HG02763 (cell line): ENCODE measurements at regions not wholly inside any gene's neighbourhood (a gene's known extent, or its start where the extent isn't known, plus 50 kb on each side); places are given as distances from the start of the nearest gene placed in this dataset.

Source experiments
- ATAC-seq: cut with Tn5 transposase; IDR thresholded peaks from one replicate; pipeline ENCODE4 v1.9.1; 2021; ENCODE audit warnings: mild to moderate bottlenecking, moderate library complexity; ENCODE audit not compliant: unreplicated experiment

DNA sequence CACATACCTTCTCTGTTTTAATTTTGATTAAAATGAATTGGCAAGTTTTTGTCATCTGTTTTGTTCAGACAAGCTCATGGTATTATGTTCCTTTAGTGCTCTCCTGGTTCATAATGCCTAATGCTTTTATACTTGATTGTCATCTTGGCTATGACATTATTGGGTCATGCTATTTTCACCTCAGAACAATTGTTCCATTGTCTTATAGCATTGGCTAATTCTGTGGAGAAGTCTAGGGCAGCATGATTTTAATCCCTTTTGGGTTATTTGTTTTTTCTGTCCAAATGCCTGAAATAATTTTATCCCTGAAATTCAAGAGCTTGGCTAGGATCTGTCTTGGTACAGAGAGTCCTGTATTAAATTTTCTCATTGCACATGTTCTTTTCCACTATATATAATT lies 83.8 kb upstream of the CCDC85A start:
- no peak for ATAC-seq

DNA sequence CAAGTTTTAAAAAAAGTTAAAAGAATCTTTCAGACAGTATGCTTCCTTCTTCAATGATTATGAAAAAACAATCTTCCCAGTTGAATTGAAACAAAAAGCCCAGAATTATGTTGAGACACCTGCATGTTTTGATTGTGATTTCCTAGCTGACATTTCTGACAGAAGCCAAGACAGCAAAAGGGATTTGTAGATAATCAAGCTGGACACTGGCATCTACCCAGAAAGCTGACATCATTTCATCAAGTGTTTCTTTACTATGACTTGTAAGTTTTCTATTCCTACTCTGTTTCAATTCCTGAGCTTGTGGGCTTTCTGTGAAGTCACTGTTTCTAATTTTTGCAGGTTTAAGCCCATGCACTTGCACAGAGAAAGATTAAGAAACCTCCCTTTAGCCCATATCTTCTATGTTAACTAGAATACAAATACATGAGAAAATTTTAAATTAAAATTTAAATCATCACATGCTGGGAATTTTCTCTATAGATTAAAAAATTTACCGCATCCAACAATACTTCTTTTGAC lies 82.9 kb upstream of the CCDC85A start:
- no peak for ATAC-seq

DNA sequence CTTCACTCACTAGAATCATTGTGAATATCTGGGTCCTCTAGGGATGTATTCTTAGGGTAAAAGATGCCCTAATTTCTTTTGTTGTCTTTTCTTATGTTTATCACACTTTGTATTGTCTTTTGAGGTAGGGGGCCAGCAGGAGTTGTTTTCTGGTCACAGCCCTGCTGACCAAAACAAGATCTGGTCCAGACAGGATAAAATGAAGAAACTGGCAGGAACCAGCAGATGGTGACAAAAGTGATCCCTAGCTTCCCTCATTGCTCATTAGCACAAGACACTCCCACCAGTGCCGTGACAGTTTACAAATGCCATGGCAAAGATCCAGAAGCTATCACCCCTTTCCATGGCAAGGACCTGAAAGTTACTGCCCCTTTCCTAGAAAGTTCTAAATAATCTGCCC lies 81.7 kb upstream of the CCDC85A start:
- ATAC-seq = no peak

DNA sequence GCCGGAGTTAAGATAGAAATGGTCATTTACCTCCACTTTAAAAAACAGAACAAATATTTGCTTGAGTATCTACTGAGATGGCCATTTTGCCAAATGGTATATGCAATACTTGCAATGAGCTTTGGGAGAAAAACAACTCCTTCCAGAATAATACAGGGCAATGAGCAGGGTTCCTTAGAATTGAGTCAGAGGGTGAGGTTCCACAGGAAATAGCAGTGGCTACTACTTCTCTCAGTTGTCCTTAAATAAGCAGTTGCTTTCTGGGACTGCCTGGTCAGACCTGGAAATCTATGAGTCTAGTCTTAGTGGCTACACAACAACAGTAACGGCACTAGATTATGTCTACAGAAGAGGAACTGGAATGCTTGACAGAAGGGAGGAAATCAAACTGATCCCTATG lies 80.9 kb upstream of the CCDC85A start:
- no peak for ATAC-seq

DNA sequence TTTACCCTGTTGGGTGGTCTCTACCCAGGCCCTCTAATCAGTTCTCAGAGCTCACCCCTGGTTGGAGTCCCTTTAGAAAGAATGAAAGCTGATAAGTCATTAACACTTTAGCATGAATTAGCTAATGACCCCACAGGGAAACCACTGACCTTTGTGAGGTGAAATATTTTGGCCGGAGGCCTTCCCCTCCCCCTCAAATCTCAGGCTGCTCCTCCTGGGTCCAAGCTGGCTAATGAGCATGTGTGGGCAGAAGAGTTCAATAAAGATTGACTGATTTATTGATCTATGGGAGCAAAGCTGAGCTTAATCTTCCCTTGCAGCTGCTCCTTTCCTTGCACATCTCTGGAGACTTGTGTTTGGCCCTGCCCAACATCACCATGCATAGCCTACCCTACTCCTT lies 78.8 kb upstream of the CCDC85A start:
- ATAC-seq = no peak

DNA sequence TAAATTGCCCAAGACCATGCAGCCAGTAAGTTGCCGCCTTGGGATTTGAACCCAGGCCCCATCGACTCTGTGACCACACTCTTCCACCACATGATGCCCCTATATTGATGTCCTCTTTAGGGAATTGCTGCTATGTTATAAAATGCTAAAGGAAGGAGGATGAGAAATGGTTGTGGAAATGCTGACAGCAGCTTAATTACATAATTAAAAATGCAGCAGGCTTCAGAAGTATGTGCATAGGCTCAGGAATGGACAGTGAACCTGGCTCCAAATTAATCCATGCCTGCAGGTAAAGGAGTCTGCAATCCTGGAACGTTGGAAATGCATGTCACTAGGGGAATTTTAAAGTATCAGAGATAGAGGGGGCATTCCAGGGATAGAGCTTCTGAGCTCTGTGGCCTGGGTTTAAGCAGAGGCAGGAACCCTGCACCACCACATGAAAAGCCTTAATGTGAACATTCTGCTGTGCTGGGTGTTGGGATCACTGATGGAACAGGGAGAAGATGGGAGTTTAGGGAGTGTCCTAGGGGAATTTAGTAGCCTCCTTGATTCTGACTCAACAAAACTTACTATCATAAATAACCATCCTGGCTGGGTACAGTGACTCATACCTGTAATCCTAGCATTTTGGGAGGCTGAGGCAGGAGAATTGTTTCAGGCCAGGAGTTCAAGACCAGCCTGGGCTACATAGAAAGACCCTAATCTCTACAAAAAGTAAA lies 76.1 kb upstream of the CCDC85A start:
- ATAC-seq = no peak

DNA sequence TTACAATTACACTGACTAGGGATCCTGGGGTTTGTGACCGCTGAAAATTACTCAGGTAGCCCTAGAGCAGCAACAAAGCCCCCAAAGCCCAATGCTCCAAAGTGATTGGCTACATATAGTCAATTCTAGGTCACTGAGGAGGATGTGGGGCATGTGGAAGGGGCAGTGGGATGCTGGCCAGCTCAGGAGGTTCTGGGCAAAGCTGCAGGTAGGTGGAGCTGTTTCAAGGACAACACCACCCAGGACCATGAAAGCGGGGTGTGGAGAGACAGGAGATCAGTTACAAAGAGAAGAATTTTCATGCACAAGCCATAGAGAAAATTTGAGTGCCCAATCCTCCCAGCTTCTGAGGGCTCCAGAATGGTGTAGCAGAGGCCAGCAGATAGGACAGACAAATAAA lies 75.0 kb upstream of the CCDC85A start:
- no peak for ATAC-seq

DNA sequence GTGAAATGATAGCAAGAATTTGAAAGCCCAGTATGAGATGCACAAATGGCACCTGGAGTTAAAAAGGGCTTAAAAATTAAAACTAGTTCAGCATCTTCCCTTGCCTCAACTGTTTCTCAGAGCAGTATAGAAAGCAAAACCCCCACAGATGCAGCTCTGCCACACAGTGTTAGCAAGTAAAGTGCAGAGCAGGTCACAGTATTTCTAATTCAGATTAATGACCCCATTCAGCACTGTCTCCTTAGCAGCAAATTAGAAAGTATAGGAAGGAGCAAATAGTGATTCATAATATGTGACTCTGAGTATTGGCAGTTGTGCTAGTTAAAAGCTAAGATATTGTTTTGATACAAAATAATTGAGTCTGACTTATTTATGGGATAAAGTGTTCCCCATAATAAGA lies 73.8 kb upstream of the CCDC85A start:
- no peak for ATAC-seq

DNA sequence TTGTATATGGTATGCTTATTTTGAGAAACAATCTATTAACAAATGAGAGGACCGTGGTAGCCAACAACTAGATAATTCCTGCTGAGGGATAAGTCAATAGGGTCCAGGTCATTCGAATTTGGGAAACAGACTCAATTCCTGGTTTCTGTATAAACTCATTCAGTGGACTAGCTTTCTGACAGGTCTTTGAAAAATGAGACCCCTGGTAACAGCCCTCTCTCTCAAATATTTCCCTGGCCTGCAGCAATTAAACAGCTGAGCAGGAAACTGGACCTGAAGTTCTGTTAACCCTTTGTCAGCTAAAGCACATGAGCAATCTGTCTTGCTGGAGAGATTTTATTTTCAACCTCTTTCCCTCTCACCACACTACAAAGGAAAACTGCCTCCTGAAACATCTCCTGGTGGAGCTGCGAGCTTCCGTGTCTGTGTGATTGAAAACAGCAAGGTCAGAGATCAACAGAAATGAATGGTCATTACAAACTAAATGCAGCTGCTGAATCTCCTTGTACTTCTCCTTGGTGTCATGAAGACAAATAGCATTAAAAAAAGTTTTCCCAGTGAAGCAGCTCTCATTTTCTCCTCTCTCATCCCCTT lies 70.3 kb upstream of the CCDC85A start:
- ATAC-seq = no peak

DNA sequence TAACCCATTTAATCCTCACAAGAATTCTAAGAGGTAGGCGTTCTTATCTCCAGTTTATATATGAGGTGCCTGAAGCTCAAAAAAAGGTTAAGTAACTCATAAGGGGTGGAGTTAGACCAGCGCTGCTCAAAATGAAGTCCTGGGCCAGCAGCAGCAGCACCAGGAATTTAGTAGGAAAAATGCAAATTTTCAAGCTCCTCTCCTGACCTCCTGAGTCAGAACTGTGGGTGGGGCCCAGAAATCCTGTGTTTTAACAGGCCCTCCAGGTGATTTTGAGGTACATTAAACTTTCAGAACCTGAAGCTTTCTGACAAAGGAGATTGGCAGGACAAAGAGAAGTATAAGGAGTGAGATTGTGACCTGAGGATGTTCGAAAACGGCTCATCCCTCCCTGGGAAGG lies 66.0 kb upstream of the CCDC85A start:
- no peak for ATAC-seq

DNA sequence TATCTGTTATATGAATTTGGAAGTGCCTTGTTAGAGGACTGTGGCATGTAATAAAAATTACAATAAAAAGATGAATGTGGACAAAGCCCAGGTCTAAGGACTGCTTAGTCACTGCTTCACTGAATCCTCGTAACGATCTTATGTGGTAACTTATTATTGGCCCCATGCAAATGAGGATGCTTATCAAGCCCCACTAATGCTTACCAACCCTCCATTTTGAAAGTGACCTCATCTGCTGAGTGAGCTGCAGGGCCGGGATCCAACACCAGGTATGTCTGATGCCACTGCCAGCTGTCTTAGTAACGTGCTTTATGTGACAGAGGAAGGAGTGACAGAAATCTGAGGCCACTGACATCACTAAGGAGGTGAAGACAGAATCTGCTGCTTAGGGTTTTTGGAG lies 65.3 kb upstream of the CCDC85A start:
- no peak for ATAC-seq

DNA sequence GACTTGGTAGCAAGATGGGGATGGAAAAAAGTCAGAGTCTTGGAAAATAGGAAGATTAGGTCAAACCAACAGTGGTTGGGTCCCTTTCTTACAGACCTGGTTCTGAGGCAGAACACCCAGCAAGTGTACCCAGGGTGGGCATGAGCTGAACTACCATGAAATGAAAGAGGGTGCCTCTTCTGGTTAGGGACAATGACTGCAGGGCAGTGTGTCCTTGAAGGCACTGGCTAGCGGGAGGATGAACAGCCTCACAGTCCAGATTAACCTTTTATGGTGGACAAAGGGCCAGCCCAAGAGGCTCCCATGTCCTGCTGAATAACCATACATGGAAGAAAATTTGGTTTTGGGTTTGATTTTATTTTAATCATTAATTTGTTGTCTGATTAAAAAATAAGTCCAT lies 61.8 kb upstream of the CCDC85A start:
- no peak for ATAC-seq

DNA sequence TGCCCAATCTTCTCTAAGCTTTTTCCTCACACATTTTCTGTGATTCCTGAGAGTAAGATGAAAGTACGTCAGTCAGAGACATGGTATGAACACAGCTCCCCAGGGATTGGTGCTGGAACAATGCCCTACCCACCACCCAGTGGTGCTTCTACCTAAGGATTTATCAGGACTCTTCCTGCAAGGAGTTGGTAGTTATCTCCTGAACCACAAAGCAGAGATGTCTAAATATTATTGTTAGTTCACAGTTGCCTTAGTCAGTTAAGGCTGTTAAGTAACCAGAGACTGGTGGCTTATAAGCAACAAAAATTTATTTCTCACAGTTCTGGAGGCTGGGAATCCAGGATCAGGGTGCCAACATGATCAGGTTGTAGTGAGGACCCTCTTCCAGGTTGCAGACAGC lies 60.3 kb upstream of the CCDC85A start:
- no peak for ATAC-seq

DNA sequence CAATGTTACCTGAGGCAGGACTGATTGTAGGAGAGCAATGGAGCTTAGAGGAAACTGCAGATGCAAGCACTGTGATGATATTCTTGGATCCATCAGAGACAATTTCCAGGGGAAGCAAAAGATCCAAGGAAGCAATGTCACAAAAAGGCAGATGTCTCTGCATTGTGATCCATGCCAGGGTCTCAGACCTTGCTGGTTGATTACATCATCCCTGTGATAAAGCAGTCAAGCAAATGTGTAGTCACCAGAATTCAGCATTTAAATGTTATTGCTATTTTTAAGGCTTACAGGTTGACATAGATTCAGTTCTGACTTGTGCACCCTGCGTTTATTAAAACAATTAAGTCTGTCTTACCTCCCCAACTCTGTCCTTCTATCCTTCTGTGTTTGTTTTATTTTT lies 56.8 kb upstream of the CCDC85A start:
- ATAC-seq = no peak

DNA sequence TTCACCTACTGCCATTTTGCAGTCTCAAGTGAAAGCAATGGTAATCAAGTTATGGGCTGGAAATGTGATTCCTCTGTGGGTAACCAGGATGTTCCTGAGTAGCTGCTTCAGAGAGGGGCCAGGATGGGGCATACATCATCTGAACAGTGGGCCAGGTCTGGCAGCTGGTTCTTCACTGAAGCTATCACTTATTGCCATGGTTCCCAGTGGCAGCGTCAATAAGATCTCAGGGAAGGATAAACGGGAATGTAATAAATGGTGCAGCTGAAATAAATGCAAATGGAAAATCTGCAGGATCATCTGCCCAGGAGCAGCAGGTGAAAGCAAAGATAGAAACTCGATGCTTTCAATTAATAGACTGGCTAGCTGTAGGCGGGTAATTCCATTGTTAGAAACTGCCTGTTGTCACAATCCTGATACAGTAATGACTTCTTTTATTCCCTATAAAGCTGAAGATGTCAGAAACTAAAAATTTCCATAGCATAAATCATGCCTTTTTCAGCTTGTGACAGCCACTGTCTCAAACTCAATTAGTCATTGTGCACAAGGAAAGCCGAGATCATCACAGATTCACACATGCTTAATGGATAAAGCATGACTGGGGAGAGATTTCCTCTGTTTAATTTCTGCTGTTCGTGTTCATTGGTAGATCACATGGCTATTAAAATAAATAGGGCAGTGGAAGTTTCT lies 56.2 kb upstream of the CCDC85A start:
- no peak for ATAC-seq

DNA sequence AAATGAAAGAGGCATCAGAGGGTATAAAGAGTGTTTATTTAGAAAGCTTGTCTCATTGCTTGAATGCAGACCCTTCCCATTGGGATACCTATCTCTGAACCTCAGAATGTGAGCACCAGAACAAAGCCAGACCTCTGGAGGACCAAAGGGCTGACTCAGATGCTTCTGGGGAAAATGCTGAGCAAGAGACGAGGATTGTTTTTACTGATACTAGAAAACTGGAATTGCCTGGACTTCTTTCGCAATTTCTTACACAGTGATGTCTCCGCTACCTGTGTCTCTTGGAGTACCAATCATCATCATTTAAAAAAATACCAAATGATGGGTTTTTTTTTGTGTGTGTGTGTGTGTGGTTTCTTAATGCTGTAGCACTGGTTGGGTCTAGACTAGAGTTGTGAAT lies 55.6 kb upstream of the CCDC85A start:
- ATAC-seq = no peak

DNA sequence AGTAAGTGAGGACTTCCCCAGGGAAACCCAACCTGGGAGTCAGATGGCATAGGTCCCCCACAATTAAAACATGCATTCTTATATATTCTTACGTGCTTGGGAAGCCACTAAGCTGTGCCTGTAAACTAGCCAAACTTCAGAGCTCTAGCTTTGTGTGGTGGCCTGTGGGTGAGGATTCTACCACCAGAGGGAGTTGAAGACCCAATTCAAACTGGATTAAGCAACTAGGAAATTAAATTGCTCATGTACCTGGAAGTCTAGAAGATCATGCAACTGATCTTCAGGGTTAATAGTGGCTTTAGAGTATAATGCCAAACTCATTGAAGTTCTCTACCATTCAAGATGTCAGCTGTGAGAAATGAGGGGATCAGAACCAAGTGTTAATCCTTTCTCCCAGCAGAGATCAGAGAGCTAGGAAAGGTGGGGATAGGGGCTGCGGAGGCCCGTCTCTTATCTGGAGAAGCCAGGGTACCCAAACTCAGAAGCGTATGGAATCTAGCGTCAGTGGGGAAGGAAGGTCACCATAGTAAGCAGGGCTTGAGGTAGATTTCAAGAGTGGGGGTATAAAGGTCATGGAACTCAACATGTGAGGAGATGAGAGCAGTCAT lies 53.2 kb upstream of the CCDC85A start:
- ATAC-seq = no peak

DNA sequence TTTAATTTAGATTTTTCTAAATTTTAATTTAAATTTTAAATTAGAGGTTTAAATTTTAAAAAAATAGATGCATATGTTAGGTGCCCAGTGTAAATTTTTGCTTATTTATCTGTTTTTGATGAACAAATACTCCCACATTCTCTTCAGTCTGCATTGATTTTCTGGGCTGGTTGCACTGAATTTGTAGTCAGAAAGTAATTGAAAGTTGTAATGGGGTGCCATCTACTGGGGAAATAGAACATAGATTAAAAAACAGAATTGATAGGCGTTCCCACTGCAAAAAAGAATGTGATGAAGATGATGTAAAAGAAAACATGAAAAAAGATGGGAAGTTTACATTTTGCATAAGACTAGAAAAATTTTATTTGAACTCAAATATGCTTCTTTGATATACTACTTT lies 51.7 kb upstream of the CCDC85A start:
- ATAC-seq = no peak

DNA sequence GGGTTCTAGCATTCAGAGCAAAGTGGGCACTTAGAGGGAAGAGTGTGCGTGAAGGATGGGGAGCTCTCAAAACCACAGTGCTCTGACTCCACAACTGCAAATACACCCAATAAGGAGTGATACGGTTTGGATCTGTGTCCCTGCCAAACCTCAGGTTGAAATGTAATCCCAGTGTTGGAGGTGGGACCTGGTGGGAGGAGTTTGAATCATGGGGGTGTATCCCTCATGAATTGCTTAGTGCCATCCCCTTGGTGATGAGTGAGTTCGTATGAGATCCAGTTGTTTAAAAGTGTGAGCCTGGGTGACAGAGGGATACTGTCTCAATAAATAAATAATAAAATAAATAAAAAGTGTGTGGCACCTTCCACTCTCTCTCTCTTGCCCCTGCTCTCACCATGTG lies 50.3 kb upstream of the CCDC85A start:
- ATAC-seq = no peak

DNA sequence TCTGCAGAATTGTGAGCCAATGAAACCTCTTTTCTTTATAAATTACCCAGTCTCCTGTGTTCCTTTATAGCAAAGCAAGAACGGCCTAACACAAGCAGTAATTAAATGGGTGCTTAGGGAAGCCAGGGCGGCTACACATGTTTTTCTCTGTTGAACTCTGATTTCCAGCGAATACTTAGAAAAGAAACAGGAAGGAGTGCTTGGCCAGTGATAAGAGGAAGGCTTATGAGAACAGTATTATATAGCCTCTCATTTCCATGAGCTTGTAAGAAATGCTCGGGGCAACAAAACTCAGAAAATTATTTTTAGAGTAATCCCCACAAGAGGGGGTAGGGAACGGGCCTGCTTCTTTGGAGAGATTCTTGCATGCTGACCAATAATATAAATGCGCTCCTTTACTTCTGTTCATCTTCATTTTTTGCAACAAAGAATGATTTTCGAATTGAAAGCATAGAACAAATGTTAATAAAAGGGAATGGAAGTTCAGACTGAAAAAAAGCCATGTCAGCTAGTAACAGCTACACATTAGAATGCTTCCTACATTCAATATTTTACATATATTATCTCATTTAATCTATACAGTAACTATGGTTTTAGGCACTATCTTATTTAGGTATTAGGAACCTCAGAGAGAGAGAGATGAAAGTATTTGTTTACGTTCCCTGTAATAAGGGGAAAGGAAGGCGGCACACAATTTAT lies 49.7 kb upstream of the CCDC85A start:
- ATAC-seq = no peak
